AG09319 (cell line): ENCODE measurements at regions not wholly inside any gene's neighbourhood (a gene's known extent, or its start where the extent isn't known, plus 50 kb on each side); places are given as distances from the start of the nearest gene placed in this dataset.

Experiments used
- DNase-seq: peaks from one replicate; pipeline ENCODE4 v3.0.0-alpha.2; 2010; ENCODE audit warnings: low read depth; ENCODE audit errors: extremely low read depth
- TF ChIP-seq, protein P1 (sequence below): IDR thresholded peaks from 2 replicates; pipeline ENCODE4 v1.5.1; 2011; ENCODE audit warnings: low read depth, mild to moderate bottlenecking, inconsistent platforms, low read length, moderate library complexity

- no peak for DNase-seq
Observed at GRCh38 chr9:108291586-108291932, 564.2 kb downstream of the ACTL7B start.

DNA sequence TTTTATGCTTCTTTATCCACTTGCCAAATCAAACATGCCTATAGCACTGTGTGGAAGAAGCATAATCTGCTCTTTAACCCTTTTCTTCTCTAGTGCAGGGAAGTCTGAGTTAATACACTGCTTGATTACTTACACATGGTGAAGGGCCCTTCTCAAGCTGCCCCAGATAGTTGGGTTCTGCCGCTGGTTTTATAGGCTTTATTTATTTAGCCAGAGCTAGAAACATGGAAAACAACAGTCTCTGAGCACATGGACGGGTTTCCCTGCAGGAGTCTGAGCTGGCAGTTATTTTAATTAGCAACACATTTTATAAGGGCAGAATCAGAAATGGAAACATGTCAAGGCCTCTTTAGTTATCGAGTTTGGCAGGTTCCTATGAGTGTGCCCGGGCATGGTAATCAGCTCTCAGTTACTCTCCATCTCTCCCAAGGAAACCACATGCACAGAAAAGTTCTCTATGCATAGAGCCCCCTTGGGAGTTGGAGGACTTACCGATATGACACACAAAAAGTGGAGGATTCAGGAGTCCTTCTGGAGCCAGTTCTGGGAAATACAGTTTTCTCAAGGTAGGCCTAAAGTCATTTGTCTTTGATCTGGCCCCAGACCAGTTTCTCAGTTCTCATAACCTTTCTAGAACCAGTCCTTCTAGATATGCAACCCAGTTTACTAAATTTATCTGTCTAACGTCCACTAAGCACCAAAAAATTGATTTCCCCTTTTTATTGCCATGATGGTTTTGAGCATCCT, 564.8 kb downstream of the ACTL7B start:
- TF ChIP-seq, protein P1, sequence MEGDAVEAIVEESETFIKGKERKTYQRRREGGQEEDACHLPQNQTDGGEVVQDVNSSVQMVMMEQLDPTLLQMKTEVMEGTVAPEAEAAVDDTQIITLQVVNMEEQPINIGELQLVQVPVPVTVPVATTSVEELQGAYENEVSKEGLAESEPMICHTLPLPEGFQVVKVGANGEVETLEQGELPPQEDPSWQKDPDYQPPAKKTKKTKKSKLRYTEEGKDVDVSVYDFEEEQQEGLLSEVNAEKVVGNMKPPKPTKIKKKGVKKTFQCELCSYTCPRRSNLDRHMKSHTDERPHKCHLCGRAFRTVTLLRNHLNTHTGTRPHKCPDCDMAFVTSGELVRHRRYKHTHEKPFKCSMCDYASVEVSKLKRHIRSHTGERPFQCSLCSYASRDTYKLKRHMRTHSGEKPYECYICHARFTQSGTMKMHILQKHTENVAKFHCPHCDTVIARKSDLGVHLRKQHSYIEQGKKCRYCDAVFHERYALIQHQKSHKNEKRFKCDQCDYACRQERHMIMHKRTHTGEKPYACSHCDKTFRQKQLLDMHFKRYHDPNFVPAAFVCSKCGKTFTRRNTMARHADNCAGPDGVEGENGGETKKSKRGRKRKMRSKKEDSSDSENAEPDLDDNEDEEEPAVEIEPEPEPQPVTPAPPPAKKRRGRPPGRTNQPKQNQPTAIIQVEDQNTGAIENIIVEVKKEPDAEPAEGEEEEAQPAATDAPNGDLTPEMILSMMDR, result no peak
- peak; percentile 70 for DNase-seq

More at GRCh38 chr9:108291586-108291932, 564.2 kb downstream of the ACTL7B start:
- TF ChIP-seq, protein P1, result no peak

DNA sequence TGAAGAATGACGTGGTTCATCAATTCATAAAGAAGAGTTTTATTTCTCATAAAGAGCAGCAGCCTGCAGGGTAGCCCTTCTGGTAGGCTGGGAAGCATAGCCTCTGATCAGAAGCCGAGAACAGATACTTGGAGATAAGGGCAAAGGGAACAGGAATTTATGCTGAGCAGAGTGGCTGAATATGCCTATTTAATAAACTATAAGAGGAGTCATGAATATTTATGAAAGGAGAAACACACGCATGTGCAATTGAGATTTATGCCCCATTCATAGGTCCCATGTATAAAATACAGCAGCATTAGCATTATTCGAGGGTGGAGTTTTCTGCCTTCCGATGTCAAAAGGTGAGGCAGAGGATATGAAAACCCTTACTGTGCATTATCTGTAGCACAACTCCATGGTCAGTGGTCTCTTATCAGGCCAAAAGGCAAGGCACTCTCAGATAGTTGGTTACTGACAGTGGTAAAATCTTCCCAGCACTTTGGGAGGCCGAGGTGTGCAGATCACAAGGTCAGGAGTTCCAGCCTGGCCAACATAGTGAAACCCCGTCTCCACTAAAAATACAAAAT, 569.1 kb downstream of the ACTL7B start:
- TF ChIP-seq, protein P1, result no peak
- no peak for DNase-seq

- DNase-seq, result no peak
- TF ChIP-seq, protein P1, result no peak
Observed at GRCh38 chr9:108283696-108284095, 572.1 kb downstream of the ACTL7B start.

- DNase-seq, result no peak
- TF ChIP-seq, protein P1, result no peak; the same call in 1 of the 2 replicates
Observed at GRCh38 chr9:108282872-108283271, 572.9 kb downstream of the ACTL7B start.

DNA sequence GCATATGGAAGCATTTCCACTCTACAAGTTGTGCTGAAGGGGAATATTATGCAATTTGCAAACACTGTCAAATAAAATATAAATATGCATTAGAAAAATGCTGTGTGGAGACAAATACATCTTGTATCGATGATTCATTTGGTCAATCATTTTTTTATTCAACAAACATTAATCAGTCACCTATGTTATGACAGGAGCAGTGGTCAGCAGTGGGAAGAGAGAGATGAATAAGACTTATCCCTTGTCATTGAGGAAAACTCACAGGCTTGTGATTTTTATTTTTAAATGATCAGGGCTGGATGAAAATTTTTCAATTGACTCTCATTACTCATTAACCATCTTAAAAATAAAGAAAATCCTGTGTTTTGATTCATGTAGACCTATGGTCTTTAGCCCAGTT, 574.1 kb downstream of the ACTL7B start:
- no peak for DNase-seq
- TF ChIP-seq, protein P1, result no peak

GRCh38 chr9:108278341-108278740, 577.4 kb downstream of the ACTL7B start:
- no peak for DNase-seq

More at GRCh38 chr9:108278341-108278740, 577.4 kb downstream of the ACTL7B start:
- TF ChIP-seq, protein P1, result no peak
